GM23338 (cell line): ENCODE measurements at regions not wholly inside any gene's neighbourhood (a gene's known extent, or its start where the extent isn't known, plus 50 kb on each side); places are given as distances from the start of the nearest gene placed in this dataset.
"Not testable (repeated sequence)": the region's sequence is repeated elsewhere in the genome, so short reads cannot be mapped to it uniquely, and the experiment has no call there.

Experiments used
- ATAC-seq: fragments of 200-7000 bp; cut with Tn5 transposase; 3 replicates; pipeline ENCODE4 v1.9.1; 2020
- DNase-seq: peaks from one replicate; pipeline ENCODE4 v3.0.0-alpha.2; 2015; ENCODE audit warnings: low spot score
- H2AFZ ChIP-seq: fragments of 200-600 bp; sonication (generic); 2 replicates; pipeline ENCODE4 v1.8.0; 2016; ENCODE audit warnings: antibody characterized with exemption, mild to moderate bottlenecking, moderate library complexity
- H3F3A ChIP-seq: fragments of 200-600 bp; sonication (generic); replicated peaks from 2 replicates; pipeline ENCODE4 v1.8.0; 2017; ENCODE audit warnings: antibody characterized with exemption, mixed run types, low read depth
- H3K27ac ChIP-seq: fragments of 200-600 bp; sonication (generic); 2 replicates; pipeline ENCODE4 v1.6.1; 2016; ENCODE audit warnings: low read depth
- H3K27me3 ChIP-seq: fragments of 200-600 bp; sonication (generic); 2 replicates; pipeline ENCODE4 v1.8.0; 2016; ENCODE audit warnings: mild to moderate bottlenecking, mixed run types, moderate library complexity; ENCODE audit not compliant: insufficient read depth
- H3K36me3 ChIP-seq: fragments of 200-600 bp; sonication (generic); 2 replicates; pipeline ENCODE4 v1.8.0; 2016; ENCODE audit warnings: mild to moderate bottlenecking; ENCODE audit not compliant: insufficient read depth
- H3K4me1 ChIP-seq: fragments of 200-600 bp; sonication (generic); 2 replicates; pipeline ENCODE4 v1.8.0; 2016; ENCODE audit warnings: mild to moderate bottlenecking, moderate library complexity; ENCODE audit not compliant: insufficient read depth
- H3K4me2 ChIP-seq: fragments of 200-600 bp; sonication (generic); 2 replicates; pipeline ENCODE4 v1.7.1; 2017; ENCODE audit warnings: mixed run types
- H3K4me3 ChIP-seq: fragments of 200-600 bp; sonication (generic); 2 replicates; pipeline ENCODE4 v1.6.1; 2016; ENCODE audit warnings: mixed run types
- H3K79me2 ChIP-seq: fragments of 200-600 bp; sonication (generic); replicated peaks from 2 replicates; pipeline ENCODE4 v1.8.0; 2017; ENCODE audit warnings: mild to moderate bottlenecking; ENCODE audit not compliant: insufficient read depth
- H3K9me2 ChIP-seq: fragments of 200-600 bp; sonication (generic); 2 replicates; pipeline ENCODE4 v1.8.0; 2017; ENCODE audit not compliant: insufficient read depth
- H4K20me1 ChIP-seq: fragments of 200-600 bp; sonication (generic); replicated peaks from 2 replicates; pipeline ENCODE4 v1.8.0; 2017; ENCODE audit warnings: mild to moderate bottlenecking; ENCODE audit not compliant: insufficient read depth
- H3K27ac Mint-ChIP-seq: 2 replicates; pipeline ENCODE4 v1.8.0; 2020; ENCODE audit warnings: inconsistent platforms, mild to moderate bottlenecking, moderate library complexity, mixed read lengths
- H3K27me3 Mint-ChIP-seq: 3 replicates; pipeline ENCODE4 v1.8.0; 2022; ENCODE audit warnings: low read depth, mild to moderate bottlenecking, moderate library complexity, mixed read lengths, inconsistent platforms; ENCODE audit not compliant: insufficient read depth, poor library complexity
- H3K36me3 Mint-ChIP-seq: 3 replicates; pipeline ENCODE4 v1.8.0; 2021; ENCODE audit warnings: low read depth, mild to moderate bottlenecking, inconsistent platforms, moderate library complexity, mixed read lengths
- H3K4me1 Mint-ChIP-seq: 3 replicates; pipeline ENCODE4 v1.8.0; 2020; ENCODE audit warnings: mild to moderate bottlenecking, inconsistent platforms, mixed read lengths
- H3K4me3 Mint-ChIP-seq: 3 replicates; pipeline ENCODE4 v1.8.0; 2021; ENCODE audit warnings: moderate library complexity, mild to moderate bottlenecking, inconsistent platforms, mixed read lengths
- H3K9me3 Mint-ChIP-seq: 3 replicates; pipeline ENCODE4 v1.8.0; 2020; ENCODE audit warnings: moderate library complexity, mild to moderate bottlenecking, inconsistent platforms, mixed read lengths
- EZH2 ChIP-seq: fragments of 200-600 bp; sonication (generic); IDR thresholded peaks from one replicate; pipeline ENCODE4 v1.8.0; 2017; ENCODE audit warnings: antibody characterized with exemption, mild to moderate bottlenecking, low read depth; ENCODE audit not compliant: unreplicated experiment
- ZNF114 ChIP-seq: fragments of 250-450 bp; sonication (Bioruptor Pico); IDR thresholded peaks from 2 replicates; pipeline ENCODE4 v1.5.0; 2020; ENCODE audit warnings: mild to moderate bottlenecking, moderate library complexity
- TF ChIP-seq, protein P1 (sequence below): fragments of 250-450 bp; sonication (Bioruptor Pico); IDR thresholded peaks from 2 replicates; pipeline ENCODE4 v1.5.0; 2020; ENCODE audit warnings: mild to moderate bottlenecking, moderate library complexity

DNA sequence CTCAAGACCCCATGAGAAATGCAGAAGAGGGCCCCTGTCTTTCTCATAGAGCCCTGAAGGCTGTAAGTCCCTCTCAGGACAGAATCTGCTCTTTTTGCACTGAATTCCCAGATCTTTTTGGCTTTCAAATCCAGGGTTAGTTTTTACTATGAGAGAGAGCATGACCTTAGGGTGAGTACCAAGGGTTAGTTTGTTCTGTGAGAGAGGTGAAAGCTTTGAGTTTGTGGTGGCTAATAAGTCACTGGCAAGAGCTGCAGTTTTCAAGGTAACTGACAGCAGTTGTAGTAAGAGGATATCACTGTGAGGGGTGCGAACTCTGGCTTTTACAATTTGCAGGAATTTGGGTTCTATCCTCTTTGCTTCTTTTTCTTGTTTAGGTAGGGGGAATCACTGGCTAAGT lies 248.4 kb upstream of the KCNH7 start (continued):
- TF ChIP-seq, protein P1, sequence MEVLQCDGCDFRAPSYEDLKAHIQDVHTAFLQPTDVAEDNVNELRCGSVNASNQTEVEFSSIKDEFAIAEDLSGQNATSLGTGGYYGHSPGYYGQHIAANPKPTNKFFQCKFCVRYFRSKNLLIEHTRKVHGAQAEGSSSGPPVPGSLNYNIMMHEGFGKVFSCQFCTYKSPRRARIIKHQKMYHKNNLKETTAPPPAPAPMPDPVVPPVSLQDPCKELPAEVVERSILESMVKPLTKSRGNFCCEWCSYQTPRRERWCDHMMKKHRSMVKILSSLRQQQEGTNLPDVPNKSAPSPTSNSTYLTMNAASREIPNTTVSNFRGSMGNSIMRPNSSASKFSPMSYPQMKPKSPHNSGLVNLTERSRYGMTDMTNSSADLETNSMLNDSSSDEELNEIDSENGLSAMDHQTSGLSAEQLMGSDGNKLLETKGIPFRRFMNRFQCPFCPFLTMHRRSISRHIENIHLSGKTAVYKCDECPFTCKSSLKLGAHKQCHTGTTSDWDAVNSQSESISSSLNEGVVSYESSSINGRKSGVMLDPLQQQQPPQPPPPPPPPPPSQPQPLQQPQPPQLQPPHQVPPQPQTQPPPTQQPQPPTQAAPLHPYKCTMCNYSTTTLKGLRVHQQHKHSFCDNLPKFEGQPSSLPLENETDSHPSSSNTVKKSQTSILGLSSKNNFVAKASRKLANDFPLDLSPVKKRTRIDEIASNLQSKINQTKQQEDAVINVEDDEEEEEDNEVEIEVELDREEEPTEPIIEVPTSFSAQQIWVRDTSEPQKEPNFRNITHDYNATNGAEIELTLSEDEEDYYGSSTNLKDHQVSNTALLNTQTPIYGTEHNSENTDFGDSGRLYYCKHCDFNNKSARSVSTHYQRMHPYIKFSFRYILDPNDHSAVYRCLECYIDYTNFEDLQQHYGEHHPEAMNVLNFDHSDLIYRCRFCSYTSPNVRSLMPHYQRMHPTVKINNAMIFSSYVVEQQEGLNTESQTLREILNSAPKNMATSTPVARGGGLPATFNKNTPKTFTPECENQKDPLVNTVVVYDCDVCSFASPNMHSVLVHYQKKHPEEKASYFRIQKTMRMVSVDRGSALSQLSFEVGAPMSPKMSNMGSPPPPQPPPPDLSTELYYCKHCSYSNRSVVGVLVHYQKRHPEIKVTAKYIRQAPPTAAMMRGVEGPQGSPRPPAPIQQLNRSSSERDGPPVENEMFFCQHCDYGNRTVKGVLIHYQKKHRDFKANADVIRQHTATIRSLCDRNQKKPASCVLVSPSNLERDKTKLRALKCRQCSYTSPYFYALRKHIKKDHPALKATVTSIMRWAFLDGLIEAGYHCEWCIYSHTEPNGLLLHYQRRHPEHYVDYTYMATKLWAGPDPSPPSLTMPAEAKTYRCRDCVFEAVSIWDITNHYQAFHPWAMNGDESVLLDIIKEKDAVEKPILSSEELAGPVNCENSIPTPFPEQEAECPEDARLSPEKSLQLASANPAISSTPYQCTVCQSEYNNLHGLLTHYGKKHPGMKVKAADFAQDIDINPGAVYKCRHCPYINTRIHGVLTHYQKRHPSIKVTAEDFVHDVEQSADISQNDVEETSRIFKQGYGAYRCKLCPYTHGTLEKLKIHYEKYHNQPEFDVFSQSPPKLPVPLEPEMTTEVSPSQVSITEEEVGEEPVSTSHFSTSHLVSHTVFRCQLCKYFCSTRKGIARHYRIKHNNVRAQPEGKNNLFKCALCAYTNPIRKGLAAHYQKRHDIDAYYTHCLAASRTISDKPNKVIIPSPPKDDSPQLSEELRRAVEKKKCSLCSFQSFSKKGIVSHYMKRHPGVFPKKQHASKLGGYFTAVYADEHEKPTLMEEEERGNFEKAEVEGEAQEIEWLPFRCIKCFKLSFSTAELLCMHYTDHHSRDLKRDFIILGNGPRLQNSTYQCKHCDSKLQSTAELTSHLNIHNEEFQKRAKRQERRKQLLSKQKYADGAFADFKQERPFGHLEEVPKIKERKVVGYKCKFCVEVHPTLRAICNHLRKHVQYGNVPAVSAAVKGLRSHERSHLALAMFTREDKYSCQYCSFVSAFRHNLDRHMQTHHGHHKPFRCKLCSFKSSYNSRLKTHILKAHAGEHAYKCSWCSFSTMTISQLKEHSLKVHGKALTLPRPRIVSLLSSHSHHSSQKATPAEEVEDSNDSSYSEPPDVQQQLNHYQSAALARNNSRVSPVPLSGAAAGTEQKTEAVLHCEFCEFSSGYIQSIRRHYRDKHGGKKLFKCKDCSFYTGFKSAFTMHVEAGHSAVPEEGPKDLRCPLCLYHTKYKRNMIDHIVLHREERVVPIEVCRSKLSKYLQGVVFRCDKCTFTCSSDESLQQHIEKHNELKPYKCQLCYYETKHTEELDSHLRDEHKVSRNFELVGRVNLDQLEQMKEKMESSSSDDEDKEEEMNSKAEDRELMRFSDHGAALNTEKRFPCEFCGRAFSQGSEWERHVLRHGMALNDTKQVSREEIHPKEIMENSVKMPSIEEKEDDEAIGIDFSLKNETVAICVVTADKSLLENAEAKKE (CRISPR knock-in tag), result no peak

DNA sequence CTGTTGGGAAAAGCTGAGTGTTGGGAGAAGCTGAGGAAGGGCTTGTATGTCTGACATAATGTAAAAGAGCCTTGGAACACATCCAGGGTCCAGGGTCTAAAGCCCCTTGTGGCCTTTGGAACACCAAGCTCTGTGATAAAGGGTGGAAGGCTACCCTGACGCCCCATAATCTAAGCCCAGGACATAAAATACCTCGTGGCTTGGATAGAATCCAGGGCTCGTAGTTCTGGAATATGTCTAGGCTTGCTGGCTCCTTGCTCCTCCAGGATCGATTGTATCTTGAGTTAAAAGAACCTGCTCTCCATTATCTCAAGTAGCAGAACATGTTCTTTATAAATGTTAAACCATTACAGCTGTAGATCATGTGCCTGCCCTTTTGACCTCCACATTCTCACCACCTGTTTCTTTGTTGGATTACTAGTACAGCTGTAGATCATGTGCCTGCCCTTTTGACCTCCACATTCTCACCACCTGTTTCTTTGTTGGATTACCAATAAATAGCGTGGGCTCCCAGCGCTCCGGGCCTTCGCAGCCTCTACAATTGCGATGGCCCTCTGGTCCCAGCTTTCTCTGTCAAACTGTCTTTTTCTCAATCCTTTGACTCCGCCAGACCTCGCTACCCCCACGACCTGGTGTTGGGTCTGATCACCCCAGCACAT lies 246.9 kb upstream of the KCNH7 start:
- not testable (repeated sequence) for H3K27me3 Mint-ChIP-seq, H3K4me1 Mint-ChIP-seq, H3K4me1 ChIP-seq, DNase-seq, H3K4me2 ChIP-seq, H3F3A ChIP-seq, H3K27ac Mint-ChIP-seq, ATAC-seq, H3K4me3 ChIP-seq, H3K27ac ChIP-seq, H3K9me2 ChIP-seq, H3K79me2 ChIP-seq, H3K36me3 ChIP-seq, H3K4me3 Mint-ChIP-seq, H3K27me3 ChIP-seq, H4K20me1 ChIP-seq
- H3K9me3 Mint-ChIP-seq, result peaks cover 38% of the 10 kb centered on the region; the same call in 2 of the 3 replicates
- peaks cover 28% of the 10 kb centered on the region; the same call in 2 of the 3 replicates for H3K36me3 Mint-ChIP-seq
- peak overlapping the region; percentile 20; the same call in 1 of the 2 replicates for H2AFZ ChIP-seq

DNA sequence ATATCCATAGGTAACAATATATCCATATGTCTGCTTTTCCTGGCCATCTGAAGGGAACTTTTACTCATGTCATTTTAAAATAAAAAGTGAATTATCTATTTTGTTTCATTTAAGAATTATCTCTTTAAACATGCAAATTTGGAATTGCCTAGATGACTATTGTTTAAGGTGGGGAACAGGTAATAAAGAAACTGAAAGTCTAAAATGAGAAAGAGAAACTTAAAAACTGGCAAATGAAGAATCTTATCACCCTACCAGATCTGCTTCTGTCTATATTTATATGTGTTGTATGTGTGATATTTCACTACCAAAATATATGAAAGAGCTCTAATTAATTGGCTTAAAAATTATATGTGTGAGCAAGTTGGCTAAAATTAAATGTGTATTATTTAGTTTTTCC lies 243.2 kb upstream of the KCNH7 start:
- TF ChIP-seq EZH2 (no peak), ZNF114 (CRISPR knock-in tag) (no peak)
- H3K36me3 ChIP-seq, result no peaks in the 10 kb centered on the region; the same call in 1 of the 2 replicates
- H3K36me3 Mint-ChIP-seq, result peaks cover 47% of the 10 kb centered on the region; the same call in 2 of the 3 replicates

More for the DNA sequence above, 243.2 kb upstream of the KCNH7 start:
- DNase-seq, result no peak
- H3K27ac Mint-ChIP-seq, result no peak overlapping the region
- Histone ChIP-seq H3K79me2 (no peaks in the 10 kb centered on the region), H3K4me1 (peaks cover 10% of the 10 kb centered on the region), H2AFZ (no peak overlapping the region), H4K20me1 (no peaks in the 10 kb centered on the region), H3F3A (no peaks in the 10 kb centered on the region), H3K27me3 (no peaks in the 10 kb centered on the region), H3K9me2 (peaks cover 4% of the 10 kb centered on the region; the same call in 1 of the 2 replicates), H3K27ac (no peak overlapping the region), H3K4me2 (no peak overlapping the region), H3K4me3 (no peak overlapping the region)
- H3K9me3 Mint-ChIP-seq, result peaks cover 57% of the 10 kb centered on the region; the same call in 2 of the 3 replicates
- ATAC-seq, result no peak
- peaks cover 17% of the 10 kb centered on the region for H3K4me1 Mint-ChIP-seq
- H3K27me3 Mint-ChIP-seq, result no peaks in the 10 kb centered on the region
- H3K4me3 Mint-ChIP-seq, result no peak overlapping the region
